HL-60 (cell line): ENCODE measurements at regions not wholly inside any gene's neighbourhood (a gene's known extent, or its start where the extent isn't known, plus 50 kb on each side); places are given as distances from the start of the nearest gene placed in this dataset.

ENCODE experiments used
- CTCF ChIP-seq: IDR thresholded peaks from one replicate; pipeline ENCODE4 v1.5.1; 2011; ENCODE audit warnings: low read length, control low read depth, inconsistent platforms; ENCODE audit not compliant: insufficient read depth
- POLR2AphosphoS5 ChIP-seq: IDR thresholded peaks from 2 replicates; pipeline ENCODE4 v1.6.1; 2012; ENCODE audit warnings: low read depth
- REST ChIP-seq: IDR thresholded peaks from 2 replicates; pipeline ENCODE4 v1.6.1; 2012; ENCODE audit warnings: low read depth; ENCODE audit not compliant: insufficient replicate concordance

GRCh38 chr5:60256546-60256945 is 363.0 kb upstream of the PDE4D start:
- no peak for TF ChIP-seq CTCF
- TF ChIP-seq POLR2AphosphoS5 = no peak
- TF ChIP-seq REST = no peak
